Tibial nerve (tissue), 3 donors: ENCODE measurements at regions not wholly inside any gene's neighbourhood (a gene's known extent, or its start where the extent isn't known, plus 50 kb on each side); places are given as distances from the start of the nearest gene placed in this dataset.

Experiments
- POLR2A ChIP-seq, 2 donors: fragments of 450-650 bp; IDR thresholded peaks; one replicate each; pipeline ENCODE4 v1.6.1; 2017; ENCODE audit warnings: antibody characterized with exemption in 2 of 2, mild to moderate bottlenecking in 2 of 2, moderate library complexity in 2 of 2
- TF ChIP-seq, protein P1 (sequence below), 5 experiments: fragments of 200-600 bp in 3 of 5; fragments of 450-650 bp in 2 of 5; sonication (generic) in 3 of 5; IDR thresholded peaks; one replicate each; pipeline ENCODE4 v1.5.1; 2016 to 2019; ENCODE audit warnings: antibody characterized with exemption in 5 of 5, mild to moderate bottlenecking in 3 of 5, moderate library complexity in 2 of 5

DNA sequence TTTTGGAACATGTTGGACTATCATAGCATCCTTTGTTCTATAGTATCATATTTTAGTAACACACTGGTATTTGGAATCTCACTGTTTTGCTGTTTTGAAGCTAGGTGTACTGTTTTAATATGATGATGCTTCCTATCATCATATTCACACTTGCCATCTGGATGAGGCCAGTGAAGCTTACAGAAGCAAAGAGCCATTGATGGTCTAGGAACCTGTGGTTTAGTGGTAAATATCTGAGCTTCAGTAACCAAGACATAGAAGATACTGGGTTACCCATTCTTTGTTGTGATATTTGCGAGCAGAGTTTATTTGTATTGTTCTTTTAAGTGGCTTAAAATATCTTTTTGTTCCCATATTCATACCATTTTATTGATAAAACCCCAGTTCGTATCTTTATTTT lies 304.1 kb downstream of the SATB1 start:
- TF ChIP-seq, protein P1, sequence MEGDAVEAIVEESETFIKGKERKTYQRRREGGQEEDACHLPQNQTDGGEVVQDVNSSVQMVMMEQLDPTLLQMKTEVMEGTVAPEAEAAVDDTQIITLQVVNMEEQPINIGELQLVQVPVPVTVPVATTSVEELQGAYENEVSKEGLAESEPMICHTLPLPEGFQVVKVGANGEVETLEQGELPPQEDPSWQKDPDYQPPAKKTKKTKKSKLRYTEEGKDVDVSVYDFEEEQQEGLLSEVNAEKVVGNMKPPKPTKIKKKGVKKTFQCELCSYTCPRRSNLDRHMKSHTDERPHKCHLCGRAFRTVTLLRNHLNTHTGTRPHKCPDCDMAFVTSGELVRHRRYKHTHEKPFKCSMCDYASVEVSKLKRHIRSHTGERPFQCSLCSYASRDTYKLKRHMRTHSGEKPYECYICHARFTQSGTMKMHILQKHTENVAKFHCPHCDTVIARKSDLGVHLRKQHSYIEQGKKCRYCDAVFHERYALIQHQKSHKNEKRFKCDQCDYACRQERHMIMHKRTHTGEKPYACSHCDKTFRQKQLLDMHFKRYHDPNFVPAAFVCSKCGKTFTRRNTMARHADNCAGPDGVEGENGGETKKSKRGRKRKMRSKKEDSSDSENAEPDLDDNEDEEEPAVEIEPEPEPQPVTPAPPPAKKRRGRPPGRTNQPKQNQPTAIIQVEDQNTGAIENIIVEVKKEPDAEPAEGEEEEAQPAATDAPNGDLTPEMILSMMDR (IDR thresholded peaks at IDR 0.05): no peak
- no peak for TF ChIP-seq POLR2A (IDR thresholded peaks at IDR 0.05)
